ENCODE measurements at regions not wholly inside any gene's neighbourhood (a gene's known extent, or its start where the extent isn't known, plus 50 kb on each side); places are given as distances from the start of the nearest gene placed in this dataset.

- Histone ChIP-seq H3K27ac (ENCODE audit: poor library complexity, severe bottlenecking) (no peak overlapping the region), H3K4me3 (ENCODE audit: severe bottlenecking) (no peak overlapping the region)
These were observed 453.1 kb downstream of the EPHA5 start for GRCh38 chr4:65217179-65217578.

GRCh38 chr4:65202853-65203236 is 467.4 kb downstream of the EPHA5 start:
- no peaks in the 10 kb centered on the region for H3K4me1 ChIP-seq (ENCODE audit: insufficient read depth, poor library complexity, severe bottlenecking)
- H3K36me3 ChIP-seq (ENCODE audit: low read depth) = no peaks in the 10 kb centered on the region
- TF ChIP-seq CTCF (IDR thresholded peaks at IDR 0.05; ENCODE audit: poor library complexity, severe bottlenecking) = no peak
- H3K27ac ChIP-seq (ENCODE audit: poor library complexity, severe bottlenecking) = no peak overlapping the region
- ATAC-seq (ENCODE audit: low read depth) (no peak), DNase-seq (ENCODE audit: low spot score) (no peak)
- H3K9me3 ChIP-seq (ENCODE audit: severe bottlenecking) = no peaks in the 10 kb centered on the region
- H3K27me3 ChIP-seq (ENCODE audit: insufficient read depth, poor library complexity, severe bottlenecking) = no peaks in the 10 kb centered on the region
- no peak overlapping the region for H3K4me3 ChIP-seq (ENCODE audit: severe bottlenecking)

More at GRCh38 chr4:65217179-65217578, 453.1 kb downstream of the EPHA5 start:
- no peak for TF ChIP-seq CTCF (IDR thresholded peaks at IDR 0.05; ENCODE audit: poor library complexity, severe bottlenecking)
- no peaks in the 10 kb centered on the region for H3K4me1 ChIP-seq (ENCODE audit: insufficient read depth, poor library complexity, severe bottlenecking)
- H3K27me3 ChIP-seq (ENCODE audit: insufficient read depth, poor library complexity, severe bottlenecking) = no peaks in the 10 kb centered on the region
- no peaks in the 10 kb centered on the region for H3K9me3 ChIP-seq (ENCODE audit: severe bottlenecking)
- no peaks in the 10 kb centered on the region for H3K36me3 ChIP-seq (ENCODE audit: low read depth)
- ATAC-seq (ENCODE audit: low read depth) (no peak), DNase-seq (ENCODE audit: low spot score) (no peak)

- Histone ChIP-seq H3K9me3 (ENCODE audit: severe bottlenecking) (no peaks in the 10 kb centered on the region), H3K27me3 (ENCODE audit: insufficient read depth, poor library complexity, severe bottlenecking) (no peaks in the 10 kb centered on the region), H3K27ac (ENCODE audit: poor library complexity, severe bottlenecking) (no peak overlapping the region), H3K4me1 (ENCODE audit: insufficient read depth, poor library complexity, severe bottlenecking) (no peaks in the 10 kb centered on the region), H3K36me3 (ENCODE audit: low read depth) (no peaks in the 10 kb centered on the region), H3K4me3 (ENCODE audit: severe bottlenecking) (no peak overlapping the region)
- no peak for DNase-seq (ENCODE audit: low spot score)
- no peak for TF ChIP-seq CTCF (IDR thresholded peaks at IDR 0.05; ENCODE audit: poor library complexity, severe bottlenecking)
- no peak for ATAC-seq (ENCODE audit: low read depth)
These were observed 468.0 kb downstream of the EPHA5 start for GRCh38 chr4:65202165-65202852.

GRCh38 chr4:65195666-65196065 is 474.6 kb downstream of the EPHA5 start:
- Histone ChIP-seq H3K27ac (ENCODE audit: poor library complexity, severe bottlenecking) (no peak overlapping the region), H3K4me3 (ENCODE audit: severe bottlenecking) (no peak overlapping the region), H3K9me3 (ENCODE audit: severe bottlenecking) (no peaks in the 10 kb centered on the region), H3K4me1 (ENCODE audit: insufficient read depth, poor library complexity, severe bottlenecking) (no peaks in the 10 kb centered on the region), H3K27me3 (ENCODE audit: insufficient read depth, poor library complexity, severe bottlenecking) (no peaks in the 10 kb centered on the region), H3K36me3 (ENCODE audit: low read depth) (no peaks in the 10 kb centered on the region)
- ATAC-seq (ENCODE audit: low read depth) = no peak; the same call in 2 of the 3 replicates
- no peak for DNase-seq (ENCODE audit: low spot score)
- no peak for TF ChIP-seq CTCF (IDR thresholded peaks at IDR 0.05; ENCODE audit: poor library complexity, severe bottlenecking)

GRCh38 chr4:65195002-65195401 is 475.3 kb downstream of the EPHA5 start:
- Histone ChIP-seq H3K27me3 (ENCODE audit: insufficient read depth, poor library complexity, severe bottlenecking) (no peaks in the 10 kb centered on the region), H3K4me1 (ENCODE audit: insufficient read depth, poor library complexity, severe bottlenecking) (no peaks in the 10 kb centered on the region), H3K36me3 (ENCODE audit: low read depth) (no peaks in the 10 kb centered on the region), H3K4me3 (ENCODE audit: severe bottlenecking) (no peak overlapping the region), H3K9me3 (ENCODE audit: severe bottlenecking) (no peaks in the 10 kb centered on the region), H3K27ac (ENCODE audit: poor library complexity, severe bottlenecking) (no peak overlapping the region)
- ATAC-seq (ENCODE audit: low read depth) = no peak
- no peak for DNase-seq (ENCODE audit: low spot score)
- TF ChIP-seq CTCF (IDR thresholded peaks at IDR 0.05; ENCODE audit: poor library complexity, severe bottlenecking) = no peak
